Rectal smooth muscle tissue (tissue), 1 donor: ENCODE measurements at regions not wholly inside any gene's neighbourhood (a gene's known extent, or its start where the extent isn't known, plus 50 kb on each side); places are given as distances from the start of the nearest gene placed in this dataset.
"Not testable (repeated sequence)": the region's sequence is repeated elsewhere in the genome, so short reads cannot be mapped to it uniquely, and the experiment has no call there.

Experiments used
- H3K27ac ChIP-seq: one replicate; pipeline ENCODE4 v1.7.0; 2013; ENCODE audit warnings: low read depth, low read length, inconsistent platforms
- H3K27me3 ChIP-seq: one replicate; pipeline ENCODE4 v1.7.0; 2013; ENCODE audit warnings: low read length; ENCODE audit not compliant: control insufficient read depth, insufficient read depth
- H3K36me3 ChIP-seq: one replicate; pipeline ENCODE4 v1.7.0; 2013; ENCODE audit warnings: low read length; ENCODE audit not compliant: control insufficient read depth, insufficient read depth
- H3K4me1 ChIP-seq: one replicate; pipeline ENCODE4 v1.7.0; 2013; ENCODE audit warnings: low read length; ENCODE audit not compliant: control insufficient read depth, insufficient read depth
- H3K4me3 ChIP-seq: one replicate; pipeline ENCODE4 v1.7.0; 2013; ENCODE audit warnings: low read length
- H3K9ac ChIP-seq: one replicate; pipeline ENCODE4 v1.7.0; 2013; ENCODE audit warnings: low read length

GRCh38 chr3:87856126-87856525 is 202.7 kb downstream of the CGGBP1 start:
- H3K27me3 ChIP-seq: no peaks in the 10 kb centered on the region
- no peak overlapping the region for H3K9ac ChIP-seq

GRCh38 chr3:87855616-87856015 is 203.2 kb downstream of the CGGBP1 start:
- H3K4me1 ChIP-seq: no peaks in the 10 kb centered on the region

More at GRCh38 chr3:87856126-87856525, 202.7 kb downstream of the CGGBP1 start:
- Histone ChIP-seq H3K4me3 (no peak overlapping the region), H3K4me1 (no peaks in the 10 kb centered on the region), H3K27ac (no peak overlapping the region), H3K36me3 (no peaks in the 10 kb centered on the region)

GRCh38 chr3:87855211-87855610 is 203.6 kb downstream of the CGGBP1 start:
- no peaks in the 10 kb centered on the region for H3K4me1 ChIP-seq
- no peak overlapping the region for H3K9ac ChIP-seq

More at GRCh38 chr3:87855616-87856015, 203.2 kb downstream of the CGGBP1 start:
- no peak overlapping the region for H3K4me3 ChIP-seq
- no peak overlapping the region for H3K27ac ChIP-seq
- H3K36me3 ChIP-seq: no peaks in the 10 kb centered on the region
- no peaks in the 10 kb centered on the region for H3K27me3 ChIP-seq
- H3K9ac ChIP-seq: no peak overlapping the region

GRCh38 chr3:87848003-87848402 is 210.8 kb downstream of the CGGBP1 start:
- Histone ChIP-seq H3K27ac (no peak overlapping the region), H3K4me1 (no peaks in the 10 kb centered on the region), H3K4me3 (no peak overlapping the region), H3K27me3 (no peaks in the 10 kb centered on the region), H3K9ac (no peak overlapping the region), H3K36me3 (no peaks in the 10 kb centered on the region)

More at GRCh38 chr3:87855211-87855610, 203.6 kb downstream of the CGGBP1 start:
- Histone ChIP-seq H3K4me3 (no peak overlapping the region), H3K36me3 (no peaks in the 10 kb centered on the region), H3K27me3 (no peaks in the 10 kb centered on the region), H3K27ac (no peak overlapping the region)

- Histone ChIP-seq H3K4me3 (no peak overlapping the region), H3K4me1 (no peaks in the 10 kb centered on the region), H3K27ac (no peak overlapping the region), H3K9ac (no peak overlapping the region), H3K36me3 (no peaks in the 10 kb centered on the region), H3K27me3 (no peaks in the 10 kb centered on the region)
Observed at GRCh38 chr3:87837076-87837475, 221.7 kb downstream of the CGGBP1 start.

GRCh38 chr3:87836026-87836425 is 222.8 kb downstream of the CGGBP1 start:
- Histone ChIP-seq H3K36me3 (no peaks in the 10 kb centered on the region), H3K4me3 (no peak overlapping the region), H3K27ac (no peak overlapping the region), H3K4me1 (no peaks in the 10 kb centered on the region), H3K27me3 (no peaks in the 10 kb centered on the region), H3K9ac (no peak overlapping the region)

GRCh38 chr3:87835236-87835635 is 223.6 kb downstream of the CGGBP1 start:
- Histone ChIP-seq H3K36me3 (no peaks in the 10 kb centered on the region), H3K9ac (no peak overlapping the region), H3K4me3 (no peak overlapping the region), H3K27me3 (no peaks in the 10 kb centered on the region), H3K27ac (no peak overlapping the region), H3K4me1 (no peaks in the 10 kb centered on the region)

- H3K27me3 ChIP-seq: no peaks in the 10 kb centered on the region
- no peak overlapping the region for H3K27ac ChIP-seq
- no peak overlapping the region for H3K4me3 ChIP-seq
- no peaks in the 10 kb centered on the region for H3K36me3 ChIP-seq
- no peak overlapping the region for H3K9ac ChIP-seq
- H3K4me1 ChIP-seq: no peaks in the 10 kb centered on the region
Observed at GRCh38 chr3:87834327-87834726, 224.5 kb downstream of the CGGBP1 start.

GRCh38 chr3:87833039-87833377 is 225.8 kb downstream of the CGGBP1 start:
- Histone ChIP-seq H3K9ac (no peak overlapping the region), H3K27ac (no peak overlapping the region), H3K4me3 (no peak overlapping the region), H3K27me3 (no peaks in the 10 kb centered on the region), H3K4me1 (no peaks in the 10 kb centered on the region), H3K36me3 (no peaks in the 10 kb centered on the region)

GRCh38 chr3:87828046-87828445 is 230.8 kb downstream of the CGGBP1 start:
- no peak overlapping the region for H3K4me3 ChIP-seq
- no peak overlapping the region for H3K27ac ChIP-seq
- H3K9ac ChIP-seq: no peak overlapping the region
- H3K27me3 ChIP-seq: no peaks in the 10 kb centered on the region
- no peaks in the 10 kb centered on the region for H3K36me3 ChIP-seq
- no peaks in the 10 kb centered on the region for H3K4me1 ChIP-seq

GRCh38 chr3:87822563-87822962 is 236.2 kb downstream of the CGGBP1 start:
- no peak overlapping the region for H3K9ac ChIP-seq
- H3K4me3 ChIP-seq: no peak overlapping the region
- no peaks in the 10 kb centered on the region for H3K27me3 ChIP-seq
- no peak overlapping the region for H3K27ac ChIP-seq
- H3K36me3 ChIP-seq: no peaks in the 10 kb centered on the region
- no peaks in the 10 kb centered on the region for H3K4me1 ChIP-seq

GRCh38 chr3:87813503-87813902 is 245.3 kb downstream of the CGGBP1 start:
- not testable (repeated sequence) for H3K27ac ChIP-seq, H3K4me1 ChIP-seq, H3K27me3 ChIP-seq, H3K36me3 ChIP-seq, H3K9ac ChIP-seq, H3K4me3 ChIP-seq

- Histone ChIP-seq H3K27me3 (no peaks in the 10 kb centered on the region), H3K9ac (no peak overlapping the region), H3K36me3 (no peaks in the 10 kb centered on the region), H3K4me1 (no peaks in the 10 kb centered on the region), H3K27ac (no peak overlapping the region), H3K4me3 (no peak overlapping the region)
Observed at GRCh38 chr3:87811953-87812352, 246.9 kb downstream of the CGGBP1 start.
